Fibroblast of mammary gland (primary cell): ENCODE measurements at regions not wholly inside any gene's neighbourhood (a gene's known extent, or its start where the extent isn't known, plus 50 kb on each side); places are given as distances from the start of the nearest gene placed in this dataset.

ENCODE experiments used
- DNase-seq: peaks from one replicate; pipeline ENCODE4 v3.0.0-alpha.2; 2010; ENCODE audit warnings: low read depth
- H3K4me3 ChIP-seq: 2 replicates; pipeline ENCODE4 v1.5.1; 2011; ENCODE audit warnings: low read depth, mild to moderate bottlenecking, low read length, moderate library complexity; ENCODE audit not compliant: control insufficient read depth
- TF ChIP-seq, protein P1 (sequence below): conservative IDR thresholded peaks from 2 replicates; pipeline ENCODE4 v1.5.1; 2011; ENCODE audit warnings: low read depth, low read length, inconsistent platforms; ENCODE audit not compliant: control insufficient read depth, insufficient read depth

DNA sequence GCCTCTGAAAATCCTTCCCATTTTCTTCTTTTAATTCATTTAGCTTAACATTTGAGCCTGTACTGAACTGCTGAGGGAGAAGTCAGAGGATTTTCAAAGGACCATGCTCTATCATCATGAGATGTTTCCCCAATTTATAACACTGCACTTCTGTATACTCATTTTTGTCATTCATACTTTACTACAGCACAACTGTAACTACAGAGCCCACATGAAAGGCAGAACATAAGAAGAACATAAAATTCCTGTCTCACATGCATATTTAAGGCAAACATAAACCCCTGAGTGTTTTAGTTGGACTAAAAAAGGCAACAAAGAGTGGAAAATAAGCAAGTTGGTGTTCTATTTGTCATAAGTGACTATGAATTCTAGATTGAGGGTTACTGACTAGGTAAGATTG, 237.7 kb upstream of the ARPP21 start:
- no peak overlapping the region for H3K4me3 ChIP-seq
- TF ChIP-seq, protein P1, sequence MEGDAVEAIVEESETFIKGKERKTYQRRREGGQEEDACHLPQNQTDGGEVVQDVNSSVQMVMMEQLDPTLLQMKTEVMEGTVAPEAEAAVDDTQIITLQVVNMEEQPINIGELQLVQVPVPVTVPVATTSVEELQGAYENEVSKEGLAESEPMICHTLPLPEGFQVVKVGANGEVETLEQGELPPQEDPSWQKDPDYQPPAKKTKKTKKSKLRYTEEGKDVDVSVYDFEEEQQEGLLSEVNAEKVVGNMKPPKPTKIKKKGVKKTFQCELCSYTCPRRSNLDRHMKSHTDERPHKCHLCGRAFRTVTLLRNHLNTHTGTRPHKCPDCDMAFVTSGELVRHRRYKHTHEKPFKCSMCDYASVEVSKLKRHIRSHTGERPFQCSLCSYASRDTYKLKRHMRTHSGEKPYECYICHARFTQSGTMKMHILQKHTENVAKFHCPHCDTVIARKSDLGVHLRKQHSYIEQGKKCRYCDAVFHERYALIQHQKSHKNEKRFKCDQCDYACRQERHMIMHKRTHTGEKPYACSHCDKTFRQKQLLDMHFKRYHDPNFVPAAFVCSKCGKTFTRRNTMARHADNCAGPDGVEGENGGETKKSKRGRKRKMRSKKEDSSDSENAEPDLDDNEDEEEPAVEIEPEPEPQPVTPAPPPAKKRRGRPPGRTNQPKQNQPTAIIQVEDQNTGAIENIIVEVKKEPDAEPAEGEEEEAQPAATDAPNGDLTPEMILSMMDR: no peak
- DNase-seq: no peak

GRCh38 chr3:35404571-35404970, 234.8 kb upstream of the ARPP21 start:
- no peak overlapping the region for H3K4me3 ChIP-seq
- TF ChIP-seq, protein P1: no peak
- no peak for DNase-seq

DNA sequence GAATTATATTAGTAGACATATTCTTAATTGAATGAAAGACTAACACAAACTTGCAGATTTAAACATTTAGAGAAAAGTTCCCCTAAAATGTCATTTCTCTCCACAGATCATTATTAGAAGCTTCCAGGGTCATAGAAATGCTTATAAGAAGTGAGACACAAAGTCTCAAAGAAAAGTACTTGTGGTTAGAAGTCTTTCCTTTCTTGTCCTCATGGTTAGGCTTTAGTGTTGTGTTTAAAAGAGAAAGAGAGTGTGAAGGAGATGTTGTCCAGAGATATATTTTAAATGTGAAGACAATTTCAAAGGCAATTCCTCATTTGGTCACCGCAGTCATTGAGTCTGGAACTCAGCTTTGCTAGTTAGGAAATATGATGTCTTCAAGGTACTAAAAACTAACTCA, 230.4 kb upstream of the ARPP21 start:
- DNase-seq: no peak
- TF ChIP-seq, protein P1: no peak
- H3K4me3 ChIP-seq: no peak overlapping the region

- no peak for DNase-seq
- no peak overlapping the region for H3K4me3 ChIP-seq
- TF ChIP-seq, protein P1: no peak
Measured at GRCh38 chr3:35409991-35410390, 229.3 kb upstream of the ARPP21 start.

- H3K4me3 ChIP-seq: no peak overlapping the region
- DNase-seq: no peak
- TF ChIP-seq, protein P1: no peak
Measured at GRCh38 chr3:35413483-35413882, 225.8 kb upstream of the ARPP21 start.

- no peak overlapping the region for H3K4me3 ChIP-seq
- TF ChIP-seq, protein P1: no peak
- no peak for DNase-seq
Measured at GRCh38 chr3:35417080-35417479, 222.2 kb upstream of the ARPP21 start.

- TF ChIP-seq, protein P1: no peak
- no peak for DNase-seq
- H3K4me3 ChIP-seq: no peak overlapping the region
Measured at GRCh38 chr3:35422101-35422500, 217.2 kb upstream of the ARPP21 start.
